ENCODE measurements at regions not wholly inside any gene's neighbourhood (a gene's known extent, or its start where the extent isn't known, plus 50 kb on each side); places are given as distances from the start of the nearest gene placed in this dataset.

GRCh38 chr2:190121305-190121704 is 58.8 kb upstream of the MSTN start:
- TF ChIP-seq ZNF175 (CRISPR knock-in tag; IDR thresholded peaks at IDR 0.05; ENCODE audit: low read depth) (no peak), POLR2A (conservative IDR thresholded peaks at IDR 0.05) (no peak), ZNF311 (CRISPR knock-in tag; IDR thresholded peaks at IDR 0.05) (no peak), ATF3 (IDR thresholded peaks at IDR 0.05) (no peak), ATF3 (CRISPR knock-in tag; conservative IDR thresholded peaks at IDR 0.05) (no peak), PPARD (CRISPR knock-in tag; IDR thresholded peaks at IDR 0.05) (no peak), EZH2 (IDR thresholded peaks at IDR 0.05; ENCODE audit: borderline replicate concordance, low read depth, low read length) (no peak), CTCF (IDR thresholded peaks at IDR 0.05 in 2 of 3, conservative IDR thresholded peaks at IDR 0.05 in 1 of 3; ENCODE audit: insufficient read depth in 2 of 3, low read depth in 1 of 3, low read length in 3 of 3) (no peak), YY1 (IDR thresholded peaks at IDR 0.05; ENCODE audit: borderline replicate concordance in 1 of 3, control insufficient read depth in 1 of 3, extremely low read depth in 1 of 3, insufficient read depth in 3 of 3, insufficient read length in 1 of 3, insufficient replicate concordance in 2 of 3, low read depth in 1 of 3, low read length in 2 of 3) (no peak), PRMT5 (CRISPR knock-in tag; IDR thresholded peaks at IDR 0.05) (no peak), ZBTB8A (IDR thresholded peaks at IDR 0.05; ENCODE audit: partially characterized antibody) (no peak), EGR1 (conservative IDR thresholded peaks at IDR 0.05) (no peak), ZBTB49 (CRISPR knock-in tag; IDR thresholded peaks at IDR 0.05; ENCODE audit: borderline replicate concordance) (no peak), REST (IDR thresholded peaks at IDR 0.05; ENCODE audit: borderline replicate concordance) (no peak), REST (CRISPR knock-in tag; IDR thresholded peaks at IDR 0.05; ENCODE audit: low read depth) (no peak), MXI1 (IDR thresholded peaks at IDR 0.05; ENCODE audit: low read depth, low read length) (no peak)
